ENCODE measurements at regions not wholly inside any gene's neighbourhood (a gene's known extent, or its start where the extent isn't known, plus 50 kb on each side); places are given as distances from the start of the nearest gene placed in this dataset.
"Not testable (repeated sequence)": the region's sequence is repeated elsewhere in the genome, so short reads cannot be mapped to it uniquely, and the experiment has no call there.

DNA sequence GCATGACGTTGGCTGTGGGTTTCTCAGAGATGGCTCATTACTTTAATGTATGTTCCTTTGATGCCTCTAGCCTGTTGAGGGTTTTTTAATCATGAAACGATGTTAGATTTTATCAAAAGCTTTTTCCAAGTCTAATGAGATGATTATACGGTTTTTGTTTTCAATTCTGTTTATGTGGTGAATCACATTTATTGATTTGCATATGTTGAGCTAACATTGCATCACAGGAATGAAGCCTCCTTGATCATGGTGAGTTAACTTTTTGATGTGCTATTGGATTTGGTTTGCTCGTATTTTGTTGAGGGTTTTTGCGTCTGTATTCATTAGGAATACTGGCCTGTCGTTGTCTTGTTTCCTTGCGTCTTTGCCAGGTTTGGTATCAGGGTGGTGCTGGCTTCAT, 52.3 kb upstream of the PTPN12 start:
- Histone ChIP-seq H3K9me3 (no peaks in the 10 kb centered on the region), H3K4me3 (no peak overlapping the region), H3K36me3 (no peaks in the 10 kb centered on the region), H3K27ac (no peak overlapping the region), H3K27me3 (no peaks in the 10 kb centered on the region), H3K4me1 (no peaks in the 10 kb centered on the region)
- no peak for TF ChIP-seq CTCF (IDR thresholded peaks at IDR 0.05)
- intact Hi-C loops (cut with DNase I; ENCODE audit: low total_unique reads), result no loop called here
- no peak for DNase-seq

DNA sequence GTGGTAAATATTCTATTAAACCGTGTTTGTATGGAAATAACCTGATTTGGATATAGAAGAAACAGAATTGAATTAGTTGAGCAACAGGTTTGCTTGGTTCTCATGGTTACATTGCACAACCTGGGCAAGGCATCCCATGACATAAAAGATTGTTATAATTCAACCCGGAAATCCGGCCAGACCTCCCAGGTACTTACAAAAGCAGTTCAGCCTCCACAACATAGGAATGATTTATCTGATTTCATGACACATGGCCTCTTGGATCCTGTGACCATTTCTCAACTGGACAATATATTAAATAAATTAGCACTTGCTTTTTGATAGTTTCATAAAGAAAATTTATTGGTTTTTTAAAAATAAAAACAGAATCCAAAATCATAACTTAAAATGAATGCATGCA, 55.1 kb upstream of the PTPN12 start:
- H3K4me3 ChIP-seq, result no peak overlapping the region
- intact Hi-C loops (cut with DNase I; ENCODE audit: low total_unique reads), result no loop called here
- no peaks in the 10 kb centered on the region for H3K9me3 ChIP-seq
- H3K27ac ChIP-seq, result no peak overlapping the region
- no peak for TF ChIP-seq CTCF (IDR thresholded peaks at IDR 0.05)
- H3K4me1 ChIP-seq, result no peaks in the 10 kb centered on the region
- no peaks in the 10 kb centered on the region for H3K36me3 ChIP-seq
- H3K27me3 ChIP-seq, result no peaks in the 10 kb centered on the region
- no peak for DNase-seq

- no peak for TF ChIP-seq CTCF (IDR thresholded peaks at IDR 0.05)
- intact Hi-C loops (cut with DNase I; ENCODE audit: low total_unique reads), result no loop called here
- no peaks in the 10 kb centered on the region for H3K9me3 ChIP-seq
- H3K27ac ChIP-seq, result no peak overlapping the region
- H3K4me3 ChIP-seq, result no peak overlapping the region
- no peaks in the 10 kb centered on the region for H3K27me3 ChIP-seq
- no peaks in the 10 kb centered on the region for H3K4me1 ChIP-seq
- H3K36me3 ChIP-seq, result no peaks in the 10 kb centered on the region
- DNase-seq, result no peak
Measured at GRCh38 chr7:77481615-77482014, 55.5 kb upstream of the PTPN12 start.

DNA sequence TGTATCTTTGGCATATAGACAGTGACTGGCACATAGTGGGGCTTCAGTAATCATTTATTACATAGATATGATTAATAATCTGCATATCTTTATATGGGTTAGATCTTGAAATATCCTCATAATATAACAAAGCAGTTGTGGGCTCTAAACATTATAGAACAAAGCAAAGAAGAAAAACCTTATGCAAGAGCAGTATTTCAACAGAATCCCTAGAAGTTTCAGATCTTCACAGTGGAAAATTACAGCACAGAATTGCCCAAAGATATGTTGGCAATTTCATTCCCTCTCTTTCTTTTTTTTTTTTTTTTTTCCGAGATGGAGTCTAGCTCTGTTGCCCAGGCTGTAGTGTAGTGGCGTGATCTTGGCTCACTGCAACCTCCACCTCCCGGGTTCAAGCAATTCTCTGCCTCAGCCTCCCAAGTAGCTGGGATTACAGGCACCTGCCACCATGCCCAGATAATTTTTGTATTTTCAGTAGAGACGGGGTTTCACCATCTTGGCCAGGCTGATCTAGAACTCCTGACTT, 56.9 kb upstream of the PTPN12 start:
- H3K27ac ChIP-seq; H3K4me1 ChIP-seq; intact Hi-C loops (cut with DNase I; ENCODE audit: low total_unique reads); H3K36me3 ChIP-seq; H3K27me3 ChIP-seq; H3K9me3 ChIP-seq; H3K4me3 ChIP-seq; DNase-seq: not testable (repeated sequence)

- Histone ChIP-seq H3K4me3 (no peak overlapping the region), H3K27ac (no peak overlapping the region), H3K4me1 (no peaks in the 10 kb centered on the region), H3K36me3 (no peaks in the 10 kb centered on the region), H3K9me3 (no peaks in the 10 kb centered on the region), H3K27me3 (no peaks in the 10 kb centered on the region)
- DNase-seq, result no peak
- intact Hi-C loops (cut with DNase I; ENCODE audit: low total_unique reads), result no loop called here
- no peak for TF ChIP-seq CTCF (IDR thresholded peaks at IDR 0.05)
Measured at GRCh38 chr7:77479536-77480088, 57.5 kb upstream of the PTPN12 start.

DNA sequence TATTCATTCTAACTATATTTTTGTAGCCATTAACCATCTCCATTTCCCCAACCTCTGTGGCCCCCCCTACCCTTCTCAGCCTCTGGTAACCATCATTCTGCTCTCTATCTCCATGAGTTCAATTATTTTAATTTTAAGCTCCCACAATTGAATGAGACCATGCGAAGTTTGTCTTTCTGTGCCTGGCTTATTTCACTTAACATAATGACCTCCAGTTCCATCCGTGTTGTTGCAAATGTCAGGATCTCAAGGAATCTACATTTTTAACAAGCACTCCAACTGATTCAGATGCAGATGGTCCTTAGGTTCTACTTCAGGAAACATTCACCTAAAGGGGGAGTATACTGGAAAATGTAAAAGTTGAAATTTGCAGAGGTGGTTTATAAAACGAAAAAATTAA, 60.2 kb upstream of the PTPN12 start:
- Histone ChIP-seq H3K27ac (no peak overlapping the region), H3K4me3 (no peak overlapping the region)
- TF ChIP-seq CTCF (IDR thresholded peaks at IDR 0.05), result no peak

More for the DNA sequence above, 60.2 kb upstream of the PTPN12 start:
- intact Hi-C loops (cut with DNase I; ENCODE audit: low total_unique reads), result no loop called here
- no peak for DNase-seq
- no peaks in the 10 kb centered on the region for H3K9me3 ChIP-seq
- no peaks in the 10 kb centered on the region for H3K27me3 ChIP-seq
- no peaks in the 10 kb centered on the region for H3K4me1 ChIP-seq
- no peaks in the 10 kb centered on the region for H3K36me3 ChIP-seq
